Ishikawa (cell line): ENCODE measurements at regions not wholly inside any gene's neighbourhood (a gene's known extent, or its start where the extent isn't known, plus 50 kb on each side); places are given as distances from the start of the nearest gene placed in this dataset.

ENCODE experiments used
- CEBPB ChIP-seq: IDR thresholded peaks from 2 replicates; pipeline ENCODE4 v1.6.1; 2012
- CREB1 ChIP-seq: IDR thresholded peaks from 2 replicates; pipeline ENCODE4 v1.6.1; 2012; ENCODE audit warnings: low read depth
- EGR1 ChIP-seq: IDR thresholded peaks from 2 replicates; pipeline ENCODE4 v1.6.1; 2012
- EP300 ChIP-seq: IDR thresholded peaks from 2 replicates; pipeline ENCODE4 v1.6.1; 2012; ENCODE audit warnings: borderline replicate concordance
- FOXM1 ChIP-seq: IDR thresholded peaks from 2 replicates; pipeline ENCODE4 v1.6.1; 2012; ENCODE audit warnings: low read depth, borderline replicate concordance
- MAX ChIP-seq: IDR thresholded peaks from 2 replicates; pipeline ENCODE4 v1.6.1; 2012
- NFIC ChIP-seq: IDR thresholded peaks from 2 replicates; pipeline ENCODE4 v1.6.1; 2012
- RAD21 ChIP-seq: IDR thresholded peaks from 2 replicates; pipeline ENCODE4 v1.6.1; 2012; ENCODE audit warnings: low read depth
- REST ChIP-seq: IDR thresholded peaks from 2 replicates; pipeline ENCODE4 v1.6.1; 2012; ENCODE audit warnings: low read depth, mild to moderate bottlenecking
- TAF1 ChIP-seq: IDR thresholded peaks from 2 replicates; pipeline ENCODE4 v1.6.1; 2012; ENCODE audit warnings: low read depth, mild to moderate bottlenecking
- TCF12 ChIP-seq: IDR thresholded peaks from 2 replicates; pipeline ENCODE4 v1.6.1; 2012; ENCODE audit warnings: low read depth
- TEAD4 ChIP-seq: IDR thresholded peaks from 2 replicates; pipeline ENCODE4 v1.6.1; 2012
- USF1 ChIP-seq: IDR thresholded peaks from 2 replicates; pipeline ENCODE4 v1.6.1; 2012
- YY1 ChIP-seq: IDR thresholded peaks from 2 replicates; pipeline ENCODE4 v1.6.1; 2012; ENCODE audit warnings: low read depth
- ZBTB7A ChIP-seq: IDR thresholded peaks from 2 replicates; pipeline ENCODE4 v1.6.1; 2012; ENCODE audit warnings: low read depth

- TF ChIP-seq RAD21, result no peak
- TF ChIP-seq ZBTB7A, result no peak
- no peak for TF ChIP-seq TEAD4
- TF ChIP-seq CREB1, result no peak
These were observed 218.9 kb upstream of the MVB12B start for GRCh38 chr9:126107693-126108092.

GRCh38 chr9:126108240-126108639 lies 218.4 kb upstream of the MVB12B start:
- TF ChIP-seq REST (peak; percentile 88), TEAD4 (no peak)

- TF ChIP-seq FOXM1 (no peak), EGR1 (no peak), YY1 (no peak), NFIC (no peak), EP300 (no peak), CREB1 (no peak), REST (no peak), TEAD4 (no peak), RAD21 (no peak), USF1 (no peak)
These were observed 217.1 kb upstream of the MVB12B start for GRCh38 chr9:126109575-126109974.

- no peak for TF ChIP-seq TEAD4
- TF ChIP-seq CEBPB, result no peak
- TF ChIP-seq MAX, result no peak
- TF ChIP-seq REST, result no peak
- no peak for TF ChIP-seq EGR1
- TF ChIP-seq TAF1, result no peak
- no peak for TF ChIP-seq RAD21
These were observed 215.1 kb upstream of the MVB12B start for GRCh38 chr9:126111556-126111955.

GRCh38 chr9:126112135-126112720 lies 214.4 kb upstream of the MVB12B start:
- no peak for TF ChIP-seq TCF12
- no peak for TF ChIP-seq EGR1
- TF ChIP-seq TAF1, result no peak
- no peak for TF ChIP-seq YY1
- no peak for TF ChIP-seq FOXM1
- TF ChIP-seq ZBTB7A, result no peak
- no peak for TF ChIP-seq REST
